ENCODE measurements at regions not wholly inside any gene's neighbourhood (a gene's known extent, or its start where the extent isn't known, plus 50 kb on each side); places are given as distances from the start of the nearest gene placed in this dataset.

- Histone ChIP-seq H2AFZ (ENCODE audit: low read length) (no peak overlapping the region), H3K9me3 (ENCODE audit: low read length) (no peaks in the 10 kb centered on the region), H3K36me3 (ENCODE audit: insufficient read depth, low read length) (no peaks in the 10 kb centered on the region), H3K9me2 (ENCODE audit: insufficient read depth, low read length) (no peaks in the 10 kb centered on the region), H3K27ac (ENCODE audit: low read depth, low read length, poor library complexity, severe bottlenecking) (no peak overlapping the region), H3K4me3 (ENCODE audit: low read depth, low read length, poor library complexity, severe bottlenecking) (no peak overlapping the region), H3K4me2 (ENCODE audit: low read length) (no peak overlapping the region), H4K20me1 (ENCODE audit: insufficient read depth, low read length) (no peaks in the 10 kb centered on the region), H3K79me2 (ENCODE audit: insufficient read depth, low read depth, low read length) (no peaks in the 10 kb centered on the region), H3K4me1 (ENCODE audit: insufficient read depth, low read length, poor library complexity, severe bottlenecking) (no peaks in the 10 kb centered on the region)
- ChIA-PET CTCF (ENCODE audit: unreplicated experiment) (no interaction called here), POLR2A (no interaction called here)
- TF ChIP-seq CTCF (conservative IDR thresholded peaks at IDR 0.05; ENCODE audit: low read length) = no peak
- TF ChIP-seq EZH2phosphoT487 (IDR thresholded peaks at IDR 0.05; ENCODE audit: borderline replicate concordance, low read depth, low read length) = no peak
- intact Hi-C loops (cut with micrococcal nuclease; ENCODE audit: unreplicated experiment) = no loop called here
- no TSS peak for BruUV-seq (replicated peaks)
- DNase-seq (ENCODE audit: low spot score) = no peak
Measured at GRCh38 chr7:83821866-83822265, 172.9 kb upstream of the SEMA3E start.

- Histone ChIP-seq H3K79me2 (ENCODE audit: insufficient read depth, low read depth, low read length) (no peaks in the 10 kb centered on the region), H3K9me3 (ENCODE audit: low read length) (no peaks in the 10 kb centered on the region), H3K27ac (ENCODE audit: low read depth, low read length, poor library complexity, severe bottlenecking) (no peak overlapping the region), H3K4me2 (ENCODE audit: low read length) (no peak overlapping the region), H3K36me3 (ENCODE audit: insufficient read depth, low read length) (no peaks in the 10 kb centered on the region), H3K4me1 (ENCODE audit: insufficient read depth, low read length, poor library complexity, severe bottlenecking) (no peaks in the 10 kb centered on the region), H3K4me3 (ENCODE audit: low read depth, low read length, poor library complexity, severe bottlenecking) (no peak overlapping the region), H2AFZ (ENCODE audit: low read length) (no peak overlapping the region), H3K9me2 (ENCODE audit: insufficient read depth, low read length) (no peaks in the 10 kb centered on the region), H4K20me1 (ENCODE audit: insufficient read depth, low read length) (no peaks in the 10 kb centered on the region)
- CTCF ChIA-PET (ENCODE audit: unreplicated experiment) = no interaction called here
- no peak for DNase-seq (ENCODE audit: low spot score)
- BruUV-seq (replicated peaks) = no TSS peak
- TF ChIP-seq CTCF (conservative IDR thresholded peaks at IDR 0.05; ENCODE audit: low read length) = no peak
- TF ChIP-seq EZH2phosphoT487 (IDR thresholded peaks at IDR 0.05; ENCODE audit: borderline replicate concordance, low read depth, low read length) = no peak
- POLR2A ChIA-PET = no interaction called here
- intact Hi-C loops (cut with micrococcal nuclease; ENCODE audit: unreplicated experiment) = no loop called here
Measured at GRCh38 chr7:83820641-83821040, 171.7 kb upstream of the SEMA3E start.

GRCh38 chr7:83819911-83820310 is 171.0 kb upstream of the SEMA3E start:
- BruUV-seq (replicated peaks) = no TSS peak
- no peak for TF ChIP-seq CTCF (conservative IDR thresholded peaks at IDR 0.05; ENCODE audit: low read length)
- TF ChIP-seq EZH2phosphoT487 (IDR thresholded peaks at IDR 0.05; ENCODE audit: borderline replicate concordance, low read depth, low read length) = no peak
- Histone ChIP-seq H3K9me3 (ENCODE audit: low read length) (no peaks in the 10 kb centered on the region), H3K4me1 (ENCODE audit: insufficient read depth, low read length, poor library complexity, severe bottlenecking) (no peaks in the 10 kb centered on the region), H3K4me3 (ENCODE audit: low read depth, low read length, poor library complexity, severe bottlenecking) (no peak overlapping the region), H3K79me2 (ENCODE audit: insufficient read depth, low read depth, low read length) (no peaks in the 10 kb centered on the region), H3K9me2 (ENCODE audit: insufficient read depth, low read length) (no peaks in the 10 kb centered on the region), H3K4me2 (ENCODE audit: low read length) (no peak overlapping the region), H4K20me1 (ENCODE audit: insufficient read depth, low read length) (no peaks in the 10 kb centered on the region), H3K36me3 (ENCODE audit: insufficient read depth, low read length) (no peaks in the 10 kb centered on the region), H2AFZ (ENCODE audit: low read length) (no peak overlapping the region), H3K27ac (ENCODE audit: low read depth, low read length, poor library complexity, severe bottlenecking) (no peak overlapping the region)
- POLR2A ChIA-PET = no interaction called here
- intact Hi-C loops (cut with micrococcal nuclease; ENCODE audit: unreplicated experiment) = no loop called here
- DNase-seq (ENCODE audit: low spot score) = no peak
- CTCF ChIA-PET (ENCODE audit: unreplicated experiment) = no interaction called here
